Activated CD8-positive, alpha-beta memory T cell treated with anti-CD3 and anti-CD28 coated beads, Interleukin-2, amount 50 U/mL, for 4 hours (primary cell): ENCODE measurements at regions not wholly inside any gene's neighbourhood (a gene's known extent, or its start where the extent isn't known, plus 50 kb on each side); places are given as distances from the start of the nearest gene placed in this dataset.

Experiments used
- DNase-seq: peaks from one replicate; pipeline ENCODE4 v3.0.0-alpha.2; 2020

- no peak for DNase-seq
Measured at GRCh38 chr7:17132726-17133125, 165.7 kb upstream of the AHR start.

- DNase-seq = no peak
Measured at GRCh38 chr7:17133977-17134376, 164.5 kb upstream of the AHR start.

DNA sequence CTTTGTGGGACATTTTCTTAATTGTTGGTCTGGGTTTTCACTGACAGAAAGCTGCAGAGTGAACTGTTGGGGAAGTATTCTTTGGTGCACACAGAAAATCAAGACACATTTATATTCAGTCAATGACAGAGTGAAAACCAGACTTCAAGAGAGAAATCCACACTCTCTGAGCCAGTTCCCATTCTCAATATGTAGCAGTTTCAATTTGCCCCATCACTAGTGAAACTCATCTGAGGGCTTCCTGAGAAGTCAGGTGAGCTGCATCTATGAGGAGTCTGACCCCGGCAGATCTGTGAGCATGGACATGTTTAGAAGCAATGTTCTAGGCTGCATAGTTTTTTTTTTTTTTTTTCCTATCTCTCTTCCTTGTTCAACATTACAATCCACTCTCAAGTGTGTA, 163.7 kb upstream of the AHR start:
- no peak for DNase-seq

DNA sequence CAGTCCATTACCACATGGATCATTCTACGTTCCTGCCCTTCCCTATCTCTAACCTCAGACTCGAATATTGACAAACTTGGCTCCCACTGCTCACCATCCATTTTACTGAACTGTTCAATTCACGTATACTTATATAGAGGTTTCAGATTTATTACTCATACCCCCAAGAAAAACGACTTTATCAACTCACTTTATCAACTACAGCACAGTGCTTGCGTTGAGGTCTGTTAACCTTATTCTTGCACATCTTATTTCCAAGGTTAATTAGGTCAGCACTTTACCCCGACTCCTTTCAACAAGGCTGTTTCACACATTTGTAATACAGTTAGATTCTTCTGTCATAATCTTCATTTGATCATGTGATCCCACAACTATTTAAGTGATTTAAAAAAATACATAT, 162.3 kb upstream of the AHR start:
- no peak for DNase-seq

DNA sequence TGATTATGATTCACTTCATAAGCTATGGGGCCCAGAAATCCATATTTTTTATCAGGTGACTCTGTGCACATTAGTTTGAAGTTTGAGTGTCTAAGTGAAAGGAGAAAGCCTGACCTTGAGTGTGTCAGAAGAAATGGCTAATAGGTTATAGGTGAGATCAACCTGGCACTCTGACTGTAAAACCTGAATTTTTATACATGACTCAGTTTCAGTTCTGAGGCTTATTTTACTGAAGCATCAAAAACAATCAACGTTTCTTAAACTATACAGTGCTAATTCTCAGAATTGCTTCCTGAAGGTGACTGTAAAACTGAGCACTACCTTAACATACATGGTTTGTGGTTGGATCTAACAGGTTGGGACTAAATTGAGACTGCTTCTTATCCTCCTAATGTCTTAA, 159.4 kb upstream of the AHR start:
- no peak for DNase-seq

DNA sequence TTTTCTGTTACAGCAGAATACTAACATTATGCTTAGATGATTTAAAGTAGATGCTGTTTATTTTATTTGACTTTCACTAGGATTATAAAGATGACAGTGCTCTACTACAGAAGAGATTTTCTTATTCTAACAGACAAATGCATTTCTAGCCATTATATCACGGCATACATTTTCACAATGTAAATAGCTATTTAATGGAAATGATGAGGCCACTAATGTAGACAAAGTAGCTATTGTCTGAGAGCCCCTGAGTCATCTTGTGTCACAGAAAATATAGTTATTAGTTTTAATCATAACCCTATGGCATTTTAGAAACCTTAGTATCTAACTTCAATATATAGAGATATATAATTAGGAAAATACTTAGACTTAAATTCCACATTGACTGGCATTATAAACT, 158.0 kb upstream of the AHR start:
- no peak for DNase-seq

- DNase-seq = no peak
Measured at GRCh38 chr7:17142831-17143541, 155.5 kb upstream of the AHR start.

DNA sequence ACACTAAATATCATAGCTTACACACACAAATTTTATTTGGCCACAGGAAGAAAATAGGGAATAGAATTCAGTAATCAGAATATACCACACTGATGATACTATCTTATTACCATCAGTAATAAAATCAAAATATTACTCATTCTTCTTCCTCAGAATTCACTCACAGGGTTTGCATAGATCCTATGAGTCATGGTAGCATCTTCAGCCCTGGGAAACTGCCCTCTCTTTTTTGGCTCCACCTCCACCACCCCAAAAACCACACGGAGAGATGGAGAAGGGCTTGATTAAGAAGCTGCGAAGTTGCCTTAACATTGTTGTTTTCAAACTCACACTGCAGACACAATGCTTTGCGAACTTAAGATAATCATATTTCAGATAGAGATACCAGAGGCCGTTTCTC, 154.1 kb upstream of the AHR start:
- DNase-seq = peak; percentile 59

DNA sequence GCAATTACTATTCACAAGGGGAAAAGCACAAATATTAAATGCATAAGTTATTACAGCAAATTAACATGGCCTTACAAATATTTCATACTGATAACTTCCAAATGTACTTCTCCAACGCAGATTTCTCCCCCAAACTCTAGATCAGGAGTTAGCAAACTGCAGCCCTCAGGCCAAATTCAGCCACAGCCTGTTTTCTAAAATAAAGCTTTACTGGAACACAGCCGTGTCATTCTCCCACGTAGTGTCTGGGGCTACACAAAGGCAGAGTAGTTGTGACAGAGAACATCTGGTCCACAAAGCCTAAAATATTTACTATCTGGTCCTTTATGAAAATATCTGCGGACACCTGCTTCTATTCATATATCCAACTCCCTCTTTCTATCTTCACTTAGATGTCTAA, 151.8 kb upstream of the AHR start:
- DNase-seq = no peak

DNA sequence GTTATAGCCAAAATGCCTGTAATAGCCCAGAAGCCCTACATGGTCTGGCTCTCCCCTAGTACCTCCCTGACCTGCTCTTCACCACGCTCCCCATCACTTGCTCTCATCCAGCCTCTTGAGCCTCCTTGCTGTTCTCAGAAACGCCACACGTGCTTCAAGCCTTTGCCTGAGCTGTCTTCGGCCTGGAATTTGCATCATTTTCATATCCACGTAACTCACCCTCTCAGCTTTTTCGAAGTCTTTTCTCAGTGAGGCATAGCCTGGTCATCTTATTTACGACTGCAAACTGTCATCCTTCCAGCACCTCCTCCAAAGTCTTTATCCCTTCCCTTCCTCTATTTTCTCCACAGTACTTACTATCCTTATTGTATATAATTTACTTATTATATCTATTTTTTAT, 151.0 kb upstream of the AHR start:
- DNase-seq = no peak

GRCh38 chr7:17150018-17150417, 148.4 kb upstream of the AHR start:
- no peak for DNase-seq

DNA sequence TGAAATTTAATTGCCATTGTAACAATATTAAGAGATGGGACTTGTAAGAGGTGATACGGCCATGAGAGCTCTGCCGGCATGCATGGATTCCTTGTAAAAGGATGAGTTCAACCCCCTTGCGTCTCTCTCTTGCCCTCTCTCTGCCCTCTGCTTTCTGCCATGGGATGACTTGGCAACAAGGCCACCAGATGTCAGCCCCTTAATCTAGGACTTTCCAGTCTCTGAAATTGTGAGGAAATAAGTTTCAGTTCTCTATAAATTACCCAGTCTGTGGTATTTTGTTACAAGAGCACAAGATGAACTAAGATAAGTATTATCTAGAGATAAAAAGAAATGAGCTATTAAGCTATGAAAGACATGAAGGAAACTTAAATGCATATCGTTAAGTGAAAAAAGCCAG, 145.7 kb upstream of the AHR start:
- DNase-seq = no peak

GRCh38 chr7:17153536-17153935, 144.9 kb upstream of the AHR start:
- DNase-seq = no peak

DNA sequence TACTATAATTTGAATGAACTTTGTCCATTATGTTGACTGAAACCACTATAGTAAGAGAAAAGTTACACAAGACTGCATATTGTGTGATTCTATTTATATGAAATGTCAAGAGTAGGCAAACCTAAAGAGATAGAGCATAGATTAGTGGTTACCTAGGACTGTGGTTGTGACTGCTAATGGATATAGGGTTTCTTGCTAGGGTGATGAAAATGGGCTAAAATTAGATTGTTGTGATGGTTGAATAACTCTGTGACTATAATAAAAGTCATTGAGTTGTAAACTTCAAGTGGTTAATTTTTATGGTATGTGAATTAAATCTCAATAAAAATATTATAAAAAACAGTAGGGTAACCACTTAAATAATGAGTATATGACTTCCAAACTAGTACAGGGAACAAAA, 142.9 kb upstream of the AHR start:
- no peak for DNase-seq

- no peak for DNase-seq
Measured at GRCh38 chr7:17158261-17158660, 140.2 kb upstream of the AHR start.

GRCh38 chr7:17159500-17160037, 138.9 kb upstream of the AHR start:
- DNase-seq = no peak

DNA sequence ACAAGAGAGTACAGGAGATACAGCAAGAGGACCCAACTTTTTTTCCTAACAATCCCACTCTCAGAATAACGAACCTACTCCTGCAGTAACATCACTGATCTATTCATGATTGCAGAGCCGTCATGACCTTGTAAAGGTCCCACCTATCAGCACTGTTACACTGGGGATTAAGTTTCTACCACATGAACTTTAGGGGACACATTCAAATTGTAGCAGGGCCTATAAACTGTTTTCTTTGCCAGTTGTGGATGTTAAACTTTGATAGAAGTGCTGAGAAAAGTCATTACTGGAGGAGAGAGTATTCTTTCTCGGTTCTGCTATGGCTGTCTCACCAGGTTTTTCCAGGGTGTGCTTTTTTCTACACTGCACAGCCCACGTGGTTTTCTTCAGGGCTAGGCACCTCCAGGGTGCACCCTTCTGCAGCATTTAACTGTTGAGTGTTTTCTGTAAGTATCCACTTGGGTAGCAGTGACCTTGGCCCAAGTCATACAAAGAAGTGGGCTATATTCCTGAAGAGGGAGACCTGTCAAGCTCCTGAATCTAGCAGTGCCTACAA, 131.6 kb upstream of the AHR start:
- no peak for DNase-seq

DNA sequence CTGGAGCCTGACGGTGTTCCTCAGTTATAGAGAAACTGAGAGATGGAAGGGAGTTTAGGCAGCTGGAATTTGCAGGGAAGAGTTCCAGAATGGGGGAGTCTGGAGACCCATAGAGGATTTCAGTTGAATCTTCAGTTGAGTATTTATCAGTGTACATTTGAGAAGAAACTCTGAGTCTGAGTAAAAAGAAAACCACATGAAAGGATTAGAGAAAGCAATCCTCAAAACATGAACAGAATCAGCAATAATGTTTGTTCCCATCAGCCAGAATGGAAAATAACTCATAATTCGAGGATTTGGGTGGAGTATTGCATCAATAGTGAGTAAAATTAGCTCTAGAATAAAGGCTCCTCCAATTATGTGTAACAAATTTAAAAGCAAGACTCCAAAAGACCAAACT, 130.0 kb upstream of the AHR start:
- no peak for DNase-seq

GRCh38 chr7:17171427-17171826, 127.0 kb upstream of the AHR start:
- DNase-seq = no peak

GRCh38 chr7:17176371-17177032, 122.0 kb upstream of the AHR start:
- no peak for DNase-seq

DNA sequence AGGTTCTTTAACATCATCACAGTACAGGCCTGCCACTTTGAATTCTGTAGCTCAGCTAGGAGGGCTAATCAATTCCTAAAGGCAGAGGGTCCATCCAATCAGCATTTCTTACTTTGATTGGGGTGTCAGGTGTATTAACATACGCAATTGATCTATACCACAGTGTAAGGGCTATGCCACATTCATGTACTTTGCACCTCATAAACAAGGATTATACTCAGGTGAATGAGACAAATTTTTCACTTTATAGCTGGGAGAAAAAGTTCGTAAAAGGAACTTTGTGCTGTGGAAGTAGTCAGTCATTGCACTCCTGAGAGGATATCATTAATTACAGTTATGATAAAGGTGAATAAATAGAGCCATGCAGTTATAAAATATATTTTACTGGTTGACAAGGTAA, 119.9 kb upstream of the AHR start:
- DNase-seq = no peak

DNA sequence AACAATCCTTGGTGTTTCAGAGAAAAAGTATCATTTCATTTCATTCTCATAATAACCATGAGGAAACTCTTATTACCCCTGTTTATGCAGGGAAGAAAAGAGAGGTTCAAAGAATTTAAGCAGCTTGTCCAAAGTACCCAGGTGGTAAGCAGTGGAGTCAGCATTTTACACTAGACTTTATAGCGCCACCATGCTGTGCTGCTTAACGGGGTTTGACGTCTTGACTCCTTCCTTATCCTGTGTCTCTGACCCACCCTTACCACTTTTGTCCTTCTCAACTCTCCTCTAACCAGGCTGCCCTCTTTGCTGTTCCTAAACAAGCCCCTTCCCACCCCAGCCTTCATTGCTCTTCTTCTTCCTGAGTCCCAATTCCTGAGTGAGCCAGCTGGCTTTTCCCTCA, 117.0 kb upstream of the AHR start:
- no peak for DNase-seq

- no peak for DNase-seq
Measured at GRCh38 chr7:17183630-17184328, 114.7 kb upstream of the AHR start.
